ENCODE measurements at regions not wholly inside any gene's neighbourhood (a gene's known extent, or its start where the extent isn't known, plus 50 kb on each side); places are given as distances from the start of the nearest gene placed in this dataset.
"Not testable (repeated sequence)": the region's sequence is repeated elsewhere in the genome, so short reads cannot be mapped to it uniquely, and the experiment has no call there.

DNA sequence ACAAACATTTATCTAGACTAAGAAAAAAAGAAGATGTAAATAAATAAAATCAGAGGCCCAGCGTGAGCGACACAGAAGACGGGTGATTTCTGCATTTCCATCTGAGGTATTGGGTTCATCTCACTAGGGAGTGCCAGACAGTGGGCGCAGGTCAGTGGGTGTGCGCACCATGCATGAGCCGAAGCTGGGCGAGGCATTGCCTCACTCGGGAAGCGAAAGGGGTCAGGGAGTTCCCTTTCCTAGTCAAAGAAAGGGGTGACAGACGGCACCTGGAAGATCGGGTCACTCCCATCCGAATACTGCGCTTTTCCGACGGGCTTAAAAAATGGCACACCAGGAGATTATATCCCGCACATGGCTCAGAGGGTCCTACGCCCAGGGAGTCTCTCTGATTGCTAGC, 79.5 kb upstream of the ABCD2 start:
- DNase-seq (ENCODE audit: low read depth in 2 of 2), result not testable (repeated sequence)

DNA sequence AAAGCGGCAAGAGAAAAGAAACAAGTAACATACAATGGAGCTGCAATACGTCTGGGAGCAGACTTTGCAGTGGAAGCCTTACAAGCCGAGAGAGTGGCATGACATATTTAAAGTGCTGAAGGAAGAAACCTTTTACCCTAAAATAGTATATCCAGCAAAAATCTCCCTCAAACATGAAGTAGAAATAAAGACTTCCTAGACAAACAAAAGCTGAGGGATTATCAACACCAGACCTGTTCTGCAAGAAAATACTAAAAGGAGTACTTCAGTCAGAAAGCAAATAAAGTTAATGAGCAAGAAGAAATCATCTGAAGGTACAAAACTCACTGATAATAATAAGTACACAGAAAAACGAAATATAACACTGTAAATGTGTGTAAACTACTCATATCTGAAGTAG, 77.5 kb upstream of the ABCD2 start:
- DNase-seq (ENCODE audit: low read depth in 2 of 2), result no peak

DNA sequence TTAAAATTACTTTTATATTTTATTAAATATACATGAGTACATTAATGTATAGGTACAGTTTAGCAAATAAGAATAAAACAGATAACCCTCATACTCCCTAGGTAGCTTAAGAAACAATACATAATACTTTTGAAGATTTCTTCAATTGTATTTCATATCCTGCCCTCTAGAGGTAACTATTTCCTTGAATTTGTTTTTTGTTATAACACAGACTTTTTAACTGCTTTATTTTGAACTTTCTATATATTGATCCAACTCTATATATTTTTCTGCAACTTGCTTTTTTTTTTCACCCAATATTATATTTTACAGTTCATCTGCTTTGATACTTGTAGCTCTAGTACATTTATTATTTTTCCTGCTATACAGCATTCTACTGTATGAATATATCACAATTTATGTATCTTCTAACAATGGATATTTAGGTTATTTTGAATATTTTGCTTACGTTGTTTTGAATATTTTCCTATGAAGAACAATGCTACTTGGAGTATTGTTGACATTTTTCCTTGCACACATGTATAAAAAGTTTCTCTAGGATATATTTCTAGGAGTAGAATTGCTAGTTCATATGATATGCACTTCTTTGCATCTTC, 72.8 kb upstream of the ABCD2 start:
- peak; percentile 8 for DNase-seq (ENCODE audit: low read depth in 2 of 2)

DNA sequence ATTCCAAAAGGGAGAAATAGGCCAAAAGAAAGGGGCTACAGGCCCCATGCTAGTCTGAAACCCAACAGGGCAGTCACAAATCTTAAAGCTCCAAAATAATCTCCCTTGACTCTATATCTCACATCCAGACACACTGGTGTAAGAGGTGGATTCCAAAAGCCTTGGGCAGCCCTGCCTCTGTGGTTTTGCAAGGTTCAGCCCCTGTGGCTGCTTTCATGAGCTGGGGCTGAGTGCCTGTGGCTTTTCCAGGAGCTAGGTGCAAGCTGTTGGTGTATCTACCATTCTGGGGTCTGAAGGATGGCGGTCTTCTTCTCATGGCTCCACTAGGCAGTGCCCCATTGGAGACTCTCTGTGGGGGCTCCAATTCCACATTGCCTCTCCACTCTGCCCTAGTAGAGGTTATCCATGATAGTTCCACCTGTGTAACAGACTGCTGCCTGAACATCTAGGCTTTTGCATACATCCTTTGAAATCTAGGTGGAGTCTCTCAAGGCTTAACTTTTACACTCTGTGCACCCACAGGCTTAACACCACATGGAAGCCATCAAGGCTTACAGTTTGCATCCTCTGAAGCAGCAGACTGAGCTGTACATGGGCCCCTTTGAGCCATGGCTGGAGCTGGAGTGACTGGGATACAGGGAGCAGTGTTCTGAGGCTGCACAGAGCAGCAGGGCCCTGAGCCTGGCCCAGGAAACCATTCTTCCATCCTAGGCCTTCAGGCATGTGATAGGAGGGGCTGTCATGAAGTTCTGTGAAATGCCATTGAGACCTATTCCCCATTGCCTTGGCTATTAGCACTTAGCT, 66.5 kb upstream of the ABCD2 start:
- no peak for DNase-seq (ENCODE audit: low read depth in 2 of 2)

DNA sequence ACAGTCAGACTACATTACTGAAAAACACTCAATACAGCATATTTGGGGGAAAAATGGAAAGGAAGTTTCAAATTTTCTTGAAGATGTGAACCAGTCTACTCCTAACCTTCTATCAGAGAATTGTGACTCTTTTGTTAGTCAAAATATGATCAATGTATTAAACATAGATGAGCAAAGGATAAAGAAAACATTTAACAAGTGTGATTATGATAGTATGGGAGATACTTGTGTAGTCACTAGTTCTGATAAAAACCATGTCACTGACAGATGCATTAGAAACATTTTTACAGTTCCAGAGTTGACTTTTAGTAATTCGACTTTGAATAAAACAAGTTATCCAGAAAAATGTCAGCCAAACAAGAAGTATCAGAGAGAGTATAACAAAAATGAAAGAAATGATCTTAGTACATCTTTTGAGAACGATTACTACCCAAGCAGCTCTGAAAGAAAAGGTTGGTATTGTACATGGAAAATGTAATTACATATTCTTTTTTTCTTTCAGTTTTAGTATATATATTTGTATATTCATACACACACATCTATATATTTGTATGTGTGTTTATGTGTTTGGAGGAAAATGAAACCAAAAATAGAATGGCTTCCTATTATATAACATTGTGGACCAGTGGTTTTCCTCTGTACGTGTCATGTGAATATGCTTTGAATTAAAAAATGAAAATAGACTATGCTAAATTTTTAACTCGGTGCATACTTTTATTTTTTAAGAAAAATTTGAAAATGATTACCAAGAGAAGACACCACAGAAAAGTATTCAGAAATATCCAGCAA, 63.3 kb upstream of the ABCD2 start:
- DNase-seq (ENCODE audit: low read depth in 2 of 2), result no peak

DNA sequence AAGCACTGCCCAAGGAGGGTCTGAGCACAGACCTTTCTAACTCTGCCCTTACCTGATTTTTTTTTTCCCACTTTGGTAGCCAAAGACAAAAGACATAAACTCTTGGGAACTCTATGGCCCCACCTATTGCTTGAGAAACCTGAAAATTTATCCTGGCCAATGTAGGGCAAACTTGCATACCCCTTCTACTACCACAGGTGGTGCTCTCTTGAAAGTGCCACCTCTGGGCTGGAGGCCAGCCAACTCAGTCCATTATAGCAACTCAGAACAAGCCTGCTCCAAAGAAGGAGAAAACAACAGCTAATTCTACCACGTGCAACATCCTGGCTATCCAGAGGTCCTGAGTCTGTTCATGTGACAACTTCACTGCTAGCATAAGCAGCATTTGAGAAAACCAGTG, 55.7 kb upstream of the ABCD2 start:
- no peak for DNase-seq (ENCODE audit: low read depth in 2 of 2)

DNA sequence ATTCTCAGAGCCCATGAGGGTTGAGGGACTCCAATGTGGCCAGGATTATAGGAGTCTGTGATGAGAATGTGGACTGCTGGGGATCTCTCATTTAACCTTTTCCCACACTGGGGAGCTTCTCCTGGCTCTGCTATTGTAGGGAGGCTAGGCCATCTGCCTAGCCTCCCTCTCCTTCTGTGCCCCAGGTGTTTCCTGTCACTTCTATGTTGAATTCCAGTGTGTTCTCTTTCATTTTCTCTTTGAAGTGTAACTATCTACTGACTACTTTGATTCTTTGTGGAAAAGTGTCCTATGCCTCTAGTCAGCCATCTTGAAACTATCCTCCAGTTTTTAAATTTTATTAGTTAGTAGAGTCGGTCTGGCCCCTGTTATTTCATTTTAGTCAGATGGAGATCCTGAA, 53.4 kb upstream of the ABCD2 start:
- DNase-seq (ENCODE audit: low read depth in 2 of 2), result no peak

DNA sequence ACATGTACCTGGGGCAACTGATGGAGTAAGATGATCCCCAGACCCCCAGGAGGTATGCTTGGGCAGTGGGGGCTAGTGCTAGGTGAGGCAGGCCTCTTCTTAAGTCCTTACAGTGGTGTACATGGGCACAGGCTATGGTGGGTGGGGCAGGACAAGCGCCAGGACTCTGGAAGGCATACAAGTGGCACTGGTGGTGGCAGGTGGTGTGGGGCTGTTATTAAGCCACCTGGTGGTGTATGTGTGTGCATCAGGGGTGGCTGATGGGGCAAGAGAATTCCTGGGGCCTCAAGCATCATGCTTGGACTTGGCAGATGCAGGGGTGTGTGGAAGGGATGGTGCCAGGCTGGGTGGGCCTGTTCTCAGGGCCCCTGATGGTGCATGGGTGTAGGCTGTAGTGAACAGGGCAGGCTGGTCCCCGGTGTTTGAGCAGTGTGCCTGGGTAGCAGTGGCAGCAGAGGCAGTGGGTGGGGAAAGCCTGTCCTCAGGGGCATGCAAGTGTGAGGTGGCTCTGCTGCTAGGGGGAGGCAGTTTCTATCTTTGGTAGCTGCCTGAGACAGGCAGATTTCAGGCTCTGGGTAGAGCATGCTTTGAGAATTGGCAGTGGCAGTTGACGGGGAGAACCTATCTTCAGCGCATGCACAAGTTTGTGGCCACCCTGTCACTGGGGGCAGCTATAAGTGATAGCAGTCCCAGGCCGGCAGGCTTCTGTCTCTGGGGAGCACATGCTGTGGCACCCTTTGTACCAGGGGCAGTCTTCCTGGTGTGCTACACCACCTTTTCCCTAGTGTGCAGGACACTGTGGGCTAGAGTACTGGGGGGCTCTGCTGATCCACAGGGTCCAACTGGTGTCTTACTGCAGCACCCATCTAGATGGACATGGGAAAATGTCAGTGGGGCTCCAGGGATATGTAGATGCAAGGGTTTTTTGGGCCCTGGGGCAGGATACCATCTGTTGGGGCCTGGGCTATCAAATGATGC, 52.6 kb upstream of the ABCD2 start:
- DNase-seq (ENCODE audit: low read depth in 2 of 2), result no peak

DNA sequence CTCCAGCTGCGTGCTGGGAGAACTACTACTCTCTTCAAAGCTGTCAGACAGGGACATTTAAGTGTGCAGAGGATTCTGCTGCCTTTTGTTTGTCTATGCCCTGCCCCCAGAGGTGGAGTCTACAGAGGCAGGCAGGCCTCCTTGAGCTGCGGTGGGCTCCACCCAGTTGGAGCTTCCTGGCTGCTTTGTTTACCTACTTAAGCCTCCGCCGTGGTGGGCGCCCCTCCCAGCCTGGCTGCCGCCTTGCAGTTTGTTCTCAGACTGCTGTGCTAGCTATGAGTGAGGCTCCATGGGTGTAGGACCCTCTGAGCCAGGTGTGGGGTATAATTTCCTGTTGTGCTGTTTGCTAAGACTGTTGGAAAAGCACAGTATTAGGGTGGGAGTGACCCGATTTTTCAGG, 49.9 kb upstream of the ABCD2 start:
- DNase-seq (ENCODE audit: low read depth in 2 of 2), result not testable (repeated sequence)
